WTC11 (cell line): ENCODE measurements at regions not wholly inside any gene's neighbourhood (a gene's known extent, or its start where the extent isn't known, plus 50 kb on each side); places are given as distances from the start of the nearest gene placed in this dataset.

Experiments
- ATAC-seq: fragments of 200-7000 bp; cut with Tn5 transposase; 2 replicates; pipeline ENCODE4 v1.10.0; 2021; ENCODE audit warnings: mild to moderate bottlenecking, moderate library complexity
- CTCF ChIA-PET: fragments of 300-600 bp; sonication (Branson Sonifier 250); formaldehyde crosslinking; loops from one replicate; lab custom pipeline; 2021; ENCODE audit warnings: antibody characterized with exemption; lab: Charles Lee
- POLR2A ChIA-PET: fragments of 350-600 bp; sonication (Branson Sonifier 250); formaldehyde crosslinking; loops from one replicate; lab custom pipeline; 2021; ENCODE audit warnings: antibody characterized with exemption; lab: Charles Lee
- DNase-seq: peaks from one replicate; pipeline ENCODE4 v3.0.0; 2021; ENCODE audit warnings: low spot score
- H3K27ac Mint-ChIP-seq: 2 replicates; pipeline ENCODE4 v1.8.0; 2021; ENCODE audit warnings: mixed read lengths
- H3K27me3 Mint-ChIP-seq: 2 replicates; pipeline ENCODE4 v1.8.0; 2021; ENCODE audit warnings: low read depth, mild to moderate bottlenecking, moderate library complexity, mixed read lengths
- H3K36me3 Mint-ChIP-seq: 2 replicates; pipeline ENCODE4 v1.8.0; 2021; ENCODE audit warnings: mixed read lengths
- H3K4me1 Mint-ChIP-seq: 2 replicates; pipeline ENCODE4 v1.8.0; 2022; ENCODE audit warnings: mixed read lengths
- H3K4me3 Mint-ChIP-seq: 2 replicates; pipeline ENCODE4 v1.8.0; 2021; ENCODE audit warnings: mild to moderate bottlenecking, moderate library complexity, mixed read lengths
- H3K9me3 Mint-ChIP-seq: 2 replicates; pipeline ENCODE4 v1.8.0; 2021; ENCODE audit warnings: mixed read lengths
- AR ChIP-seq: fragments of 250-450 bp; sonication (Bioruptor Pico); IDR thresholded peaks from 2 replicates; pipeline ENCODE4 v1.9.0; 2021; ENCODE audit warnings: mild to moderate bottlenecking
- ATF1 ChIP-seq: sonication (generic); formaldehyde crosslinking; IDR thresholded peaks from 2 replicates; pipeline ENCODE4 v1.8.1; 2023; ENCODE audit warnings: mild to moderate bottlenecking, moderate library complexity, missing genetic modification reagents
- E2F1 ChIP-seq: sonication (generic); formaldehyde crosslinking; IDR thresholded peaks from 2 replicates; pipeline ENCODE4 v1.8.0; 2022; ENCODE audit warnings: mild to moderate bottlenecking, missing genetic modification reagents
- FOXK1 ChIP-seq: sonication (generic); formaldehyde crosslinking; IDR thresholded peaks from 2 replicates; pipeline ENCODE4 v1.8.0; 2022; ENCODE audit warnings: mild to moderate bottlenecking, moderate library complexity, missing genetic modification reagents
- IRF2 ChIP-seq: sonication (generic); formaldehyde crosslinking; IDR thresholded peaks from 2 replicates; pipeline ENCODE4 v1.8.0; 2022; ENCODE audit warnings: low read depth, missing genetic modification reagents, borderline replicate concordance
- MAX ChIP-seq: sonication (generic); formaldehyde crosslinking; IDR thresholded peaks from 2 replicates; pipeline ENCODE4 v1.8.0; 2022; ENCODE audit warnings: mild to moderate bottlenecking, missing genetic modification reagents
- MYBL2 ChIP-seq: sonication (generic); formaldehyde crosslinking; IDR thresholded peaks from 2 replicates; pipeline ENCODE4 v1.8.1; 2023; ENCODE audit warnings: mild to moderate bottlenecking, moderate library complexity, missing genetic modification reagents
- NR2C2 ChIP-seq: sonication (generic); formaldehyde crosslinking; IDR thresholded peaks from 2 replicates; pipeline ENCODE4 v1.8.0; 2022; ENCODE audit warnings: mild to moderate bottlenecking, missing genetic modification reagents
- PRDM15 ChIP-seq: sonication (generic); formaldehyde crosslinking; IDR thresholded peaks from 2 replicates; pipeline ENCODE4 v1.8.0; 2022; ENCODE audit warnings: missing genetic modification reagents
- SP1 ChIP-seq: sonication (generic); formaldehyde crosslinking; conservative IDR thresholded peaks from 2 replicates; pipeline ENCODE4 v1.8.1; 2022; ENCODE audit warnings: missing genetic modification reagents
- TCF7 ChIP-seq: sonication (generic); formaldehyde crosslinking; IDR thresholded peaks from 2 replicates; pipeline ENCODE4 v1.8.0; 2022; ENCODE audit warnings: mild to moderate bottlenecking, low read depth, missing genetic modification reagents, moderate library complexity
- ZMAT4 ChIP-seq: fragments of 250-450 bp; sonication (Bioruptor Pico); IDR thresholded peaks from 2 replicates; pipeline ENCODE4 v1.9.0; 2021; ENCODE audit warnings: mild to moderate bottlenecking
- ZNF396 ChIP-seq: fragments of 250-450 bp; sonication (Bioruptor Pico); IDR thresholded peaks from 2 replicates; pipeline ENCODE4 v1.8.0; 2021; ENCODE audit warnings: mild to moderate bottlenecking, moderate library complexity, borderline replicate concordance
- ZNF416 ChIP-seq: fragments of 250-450 bp; sonication (Bioruptor Pico); IDR thresholded peaks from 2 replicates; pipeline ENCODE4 v1.9.0; 2021; ENCODE audit warnings: mild to moderate bottlenecking, inconsistent platforms

GRCh38 chr13:81197483-81197882, 856.6 kb upstream of the SPRY2 start:
- DNase-seq (no peak), ATAC-seq (no peak)
- TF ChIP-seq ATF1 (CRISPR knock-in tag) (no peak), ZNF416 (CRISPR knock-in tag) (no peak), MAX (CRISPR knock-in tag) (no peak), ZMAT4 (no peak), FOXK1 (CRISPR knock-in tag) (no peak), AR (CRISPR knock-in tag) (no peak), E2F1 (CRISPR knock-in tag) (no peak), ZNF396 (CRISPR knock-in tag) (no peak)
- Mint-ChIP-seq H3K27me3 (no peaks in the 10 kb centered on the region), H3K27ac (no peak overlapping the region), H3K9me3 (peaks cover 32% of the 10 kb centered on the region), H3K4me1 (no peaks in the 10 kb centered on the region), H3K36me3 (peaks cover 25% of the 10 kb centered on the region), H3K4me3 (no peak overlapping the region)
- POLR2A ChIA-PET: no interaction called here
- CTCF ChIA-PET: no interaction called here

GRCh38 chr13:81194362-81194761, 853.4 kb upstream of the SPRY2 start:
- ChIA-PET CTCF (no interaction called here), POLR2A (no interaction called here)

More at GRCh38 chr13:81194362-81194761, 853.4 kb upstream of the SPRY2 start:
- ATAC-seq: no peak
- H3K9me3 Mint-ChIP-seq: peaks cover 39% of the 10 kb centered on the region
- no peaks in the 10 kb centered on the region for H3K27me3 Mint-ChIP-seq
- TF ChIP-seq MYBL2: no peak
- TF ChIP-seq PRDM15 (CRISPR knock-in tag): no peak
- TF ChIP-seq NR2C2 (CRISPR knock-in tag): no peak
- TF ChIP-seq SP1 (CRISPR knock-in tag): no peak
- TF ChIP-seq IRF2 (CRISPR knock-in tag): no peak
- TF ChIP-seq TCF7 (CRISPR knock-in tag): no peak
- no peaks in the 10 kb centered on the region for H3K4me1 Mint-ChIP-seq
- H3K4me3 Mint-ChIP-seq: no peak overlapping the region
- no peak for DNase-seq
- H3K36me3 Mint-ChIP-seq: peaks cover 25% of the 10 kb centered on the region
- H3K27ac Mint-ChIP-seq: no peak overlapping the region
